NCI-H2029 (cell line): ENCODE measurements at regions not wholly inside any gene's neighbourhood (a gene's known extent, or its start where the extent isn't known, plus 50 kb on each side); places are given as distances from the start of the nearest gene placed in this dataset.
A peak's percentile ranks its signal among the peaks of the same experiment; 100 is the strongest.

ENCODE experiments used
- DNase-seq: peaks from one replicate; lab custom pipeline; 2025; lab: John Stamatoyannopoulos, UW

DNA sequence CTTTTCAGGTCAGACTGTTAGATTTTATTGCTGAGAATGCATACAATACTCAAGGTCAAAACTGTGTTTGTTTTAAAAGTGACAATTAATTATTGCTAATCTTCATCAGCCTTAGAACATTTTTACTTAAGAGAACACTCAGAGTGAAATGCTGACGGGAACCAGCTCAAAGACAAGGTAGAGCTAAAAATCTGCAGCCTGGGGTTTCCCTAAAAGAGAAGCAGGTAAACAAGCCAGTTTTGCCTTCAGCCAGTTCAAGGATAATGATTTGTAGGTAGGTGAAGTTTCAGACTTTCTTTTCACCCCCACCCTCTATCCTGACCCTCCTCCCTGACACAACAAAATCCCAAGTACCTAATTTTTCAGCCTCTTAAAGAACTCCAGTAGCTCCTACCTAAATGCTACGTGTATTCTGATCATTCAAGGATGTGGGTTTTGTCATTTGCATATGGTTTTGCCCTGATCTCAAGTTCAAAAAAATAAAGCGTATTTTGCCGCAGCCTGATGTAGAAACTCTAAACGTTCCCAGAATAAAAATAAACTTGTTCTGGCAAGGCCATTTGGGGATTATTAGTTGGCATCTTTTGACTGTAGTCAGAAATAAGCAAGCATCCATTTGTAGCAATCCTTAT is 407.2 kb downstream of the EFNA5 start:
- no peak for DNase-seq

DNA sequence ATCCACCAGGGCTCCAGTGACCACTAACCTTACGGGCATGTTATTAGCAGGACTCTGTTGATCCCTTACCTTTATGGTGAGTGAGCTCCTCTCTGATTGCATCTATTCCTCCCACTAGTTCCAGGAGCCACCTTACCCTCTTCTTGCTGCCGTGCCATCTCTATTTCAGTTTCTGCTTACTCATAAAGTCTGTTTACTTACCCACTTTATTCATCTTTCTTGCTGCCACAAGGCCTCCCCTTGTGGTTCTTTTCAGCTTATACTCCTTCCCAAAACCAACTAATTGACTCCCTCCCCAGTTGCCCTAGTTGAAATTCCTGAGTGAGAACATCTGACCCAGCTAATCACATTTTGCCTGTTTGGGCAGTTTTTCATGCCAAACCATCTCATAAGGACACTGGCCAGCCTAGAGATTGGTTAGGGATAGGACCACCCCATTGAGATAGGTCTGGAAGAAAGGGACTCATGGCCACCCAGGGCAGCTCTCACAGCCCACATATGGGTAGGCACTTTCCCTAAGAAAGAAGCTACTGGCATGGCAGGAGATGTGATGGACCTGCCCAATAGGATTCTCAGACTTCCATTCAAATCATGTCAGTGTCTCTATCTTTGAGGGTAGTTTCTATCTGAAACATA is 412.7 kb downstream of the EFNA5 start:
- no peak for DNase-seq

DNA sequence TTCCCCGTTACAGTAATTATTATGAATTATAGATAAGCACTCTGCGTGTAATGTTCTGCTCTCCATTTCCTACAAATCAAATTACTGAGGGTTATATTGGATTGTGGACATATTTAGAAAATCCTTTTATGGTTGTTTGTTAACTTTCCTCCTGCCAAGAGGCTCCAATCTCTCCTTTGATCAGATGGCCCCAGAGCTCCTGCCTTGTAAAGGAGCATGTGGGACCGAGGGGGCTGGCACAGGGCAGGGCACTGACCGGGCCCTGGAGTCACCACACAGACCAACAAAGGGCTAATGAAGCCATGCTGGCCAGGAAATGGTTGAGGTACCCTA is 415.9 kb downstream of the EFNA5 start:
- DNase-seq = no peak

DNA sequence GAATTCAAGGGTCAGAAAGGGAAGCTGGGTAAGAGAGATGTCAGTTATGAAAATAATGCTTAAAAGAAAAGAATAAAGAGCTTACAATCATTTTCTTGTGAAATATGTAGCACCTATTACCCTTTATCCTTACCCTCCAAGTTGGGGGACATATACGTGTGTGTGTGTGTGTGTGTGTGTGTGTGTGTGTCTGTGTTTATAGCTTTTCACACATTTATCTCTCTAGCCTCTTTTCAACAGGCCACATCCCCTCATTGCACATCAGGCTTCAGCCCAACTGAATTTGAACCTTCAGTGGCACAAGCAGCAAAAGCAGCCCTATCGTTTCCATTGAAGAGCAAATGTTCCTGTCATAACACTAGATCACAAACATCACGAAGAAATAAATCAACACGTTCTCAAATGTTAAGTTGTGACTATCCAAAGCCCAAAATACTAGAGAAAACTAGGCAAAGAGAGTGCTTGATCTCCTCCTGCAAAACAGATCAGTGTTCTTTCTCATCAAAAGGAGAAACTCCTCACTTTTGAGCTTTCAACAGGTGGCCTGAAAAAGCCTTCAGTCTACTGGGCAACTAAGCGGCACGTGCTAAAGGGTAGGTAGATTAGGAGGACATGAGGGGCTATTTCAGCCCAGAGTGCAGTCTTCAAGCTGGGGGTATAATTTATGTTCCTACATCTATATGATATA is 416.4 kb downstream of the EFNA5 start:
- DNase-seq = no peak

DNA sequence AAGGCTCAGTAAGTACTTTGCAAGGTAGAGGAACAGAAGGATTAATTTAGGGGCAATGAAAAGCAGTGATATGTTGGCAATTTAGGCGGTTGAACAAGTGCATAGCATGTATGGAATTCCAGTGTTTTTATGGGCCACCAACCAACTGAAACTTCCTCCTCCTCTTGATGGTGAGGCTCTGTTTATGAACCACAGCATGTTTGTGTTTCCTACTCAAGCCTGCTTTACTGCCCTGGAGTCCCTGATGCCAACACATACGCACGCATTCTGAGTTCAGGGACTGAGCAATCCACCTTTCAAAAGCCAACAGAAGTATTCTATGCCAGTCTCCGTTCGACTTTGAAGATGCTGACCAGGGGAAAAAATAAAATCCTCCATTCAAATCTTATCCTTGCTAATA is 417.5 kb downstream of the EFNA5 start:
- DNase-seq = peak; percentile 24

DNA sequence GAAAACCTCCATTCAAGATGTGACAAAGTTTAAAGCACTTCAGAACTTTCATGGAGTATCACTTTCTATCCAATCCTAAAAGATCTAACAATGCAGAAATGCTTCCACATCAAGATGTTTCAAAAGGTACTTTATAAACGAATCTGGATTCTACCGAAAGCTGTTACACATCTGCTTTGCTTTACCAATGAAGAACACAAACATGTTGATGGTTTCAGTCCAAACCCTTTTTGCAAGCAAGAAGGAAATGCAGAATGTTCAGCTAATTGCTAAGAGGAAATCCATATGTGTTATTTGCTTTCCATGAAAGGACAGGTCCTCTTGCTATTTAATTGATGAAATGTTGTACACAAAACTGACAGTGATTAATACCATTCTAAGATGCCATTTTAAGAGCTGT is 419.6 kb downstream of the EFNA5 start:
- DNase-seq = no peak

DNA sequence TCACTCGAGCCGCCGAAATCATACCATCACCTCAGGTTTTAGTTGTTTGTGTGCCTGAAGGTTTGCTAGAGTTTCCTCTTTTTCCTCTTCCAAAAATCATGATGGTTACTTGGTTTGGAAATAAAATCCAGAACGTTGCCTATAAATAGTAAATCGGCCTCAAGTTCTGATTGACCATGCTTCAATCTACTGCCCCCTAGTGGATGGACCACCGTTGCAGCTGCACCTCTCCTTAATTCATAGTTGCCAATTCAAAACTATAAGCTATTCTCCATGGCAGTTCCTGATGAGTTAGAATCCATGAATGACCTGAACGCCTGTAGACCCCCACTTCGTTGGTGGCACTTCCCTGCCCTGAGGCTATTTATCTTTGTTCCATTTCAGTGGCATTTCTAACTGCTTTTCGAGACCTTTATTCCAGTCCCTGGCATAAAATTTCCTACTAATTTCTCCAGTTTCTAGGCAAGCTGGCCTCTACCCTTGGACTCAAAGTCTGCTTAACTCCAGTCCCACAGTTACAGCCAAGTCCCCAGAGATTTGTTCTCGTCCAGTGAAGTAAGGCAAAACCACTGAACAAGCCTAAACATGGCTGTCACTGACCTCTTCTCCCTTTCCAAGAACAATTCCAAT is 422.6 kb downstream of the EFNA5 start:
- DNase-seq = peak; percentile 35

DNA sequence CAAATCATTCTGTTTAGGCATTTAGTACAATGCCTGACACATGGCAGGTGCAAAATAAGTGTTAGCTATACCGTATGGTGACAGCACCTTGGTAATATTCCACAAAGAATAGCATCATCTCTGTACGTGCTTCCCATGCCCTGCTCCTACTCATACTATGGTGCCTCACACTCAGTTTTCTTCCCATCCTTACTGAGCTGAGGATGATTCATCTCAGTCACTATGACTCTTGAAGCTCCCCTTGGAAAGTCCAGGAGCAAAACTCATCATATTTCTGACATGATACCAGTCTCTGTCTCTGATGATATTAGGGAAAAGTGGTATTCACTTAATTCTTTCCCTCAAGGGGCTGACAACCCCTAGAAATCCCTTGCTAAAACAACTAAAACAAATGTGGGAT is 423.3 kb downstream of the EFNA5 start:
- DNase-seq = no peak

DNA sequence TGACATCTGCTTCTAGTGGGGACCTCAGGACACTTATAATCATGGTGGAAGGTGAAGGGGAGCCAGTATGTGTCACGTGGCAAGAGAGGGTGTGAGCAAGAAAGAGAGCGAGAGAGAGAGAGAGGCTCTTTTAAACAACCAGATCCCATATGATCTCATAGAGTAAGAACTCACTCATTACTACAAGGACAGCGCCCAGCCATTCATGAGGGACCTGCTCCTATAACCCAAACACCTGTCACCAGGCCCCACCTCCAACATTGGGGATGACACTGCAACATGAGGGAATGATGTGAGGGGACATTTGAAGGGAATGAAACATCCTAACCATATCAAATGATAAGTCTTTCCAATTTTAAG is 427.5 kb downstream of the EFNA5 start:
- no peak for DNase-seq

DNA sequence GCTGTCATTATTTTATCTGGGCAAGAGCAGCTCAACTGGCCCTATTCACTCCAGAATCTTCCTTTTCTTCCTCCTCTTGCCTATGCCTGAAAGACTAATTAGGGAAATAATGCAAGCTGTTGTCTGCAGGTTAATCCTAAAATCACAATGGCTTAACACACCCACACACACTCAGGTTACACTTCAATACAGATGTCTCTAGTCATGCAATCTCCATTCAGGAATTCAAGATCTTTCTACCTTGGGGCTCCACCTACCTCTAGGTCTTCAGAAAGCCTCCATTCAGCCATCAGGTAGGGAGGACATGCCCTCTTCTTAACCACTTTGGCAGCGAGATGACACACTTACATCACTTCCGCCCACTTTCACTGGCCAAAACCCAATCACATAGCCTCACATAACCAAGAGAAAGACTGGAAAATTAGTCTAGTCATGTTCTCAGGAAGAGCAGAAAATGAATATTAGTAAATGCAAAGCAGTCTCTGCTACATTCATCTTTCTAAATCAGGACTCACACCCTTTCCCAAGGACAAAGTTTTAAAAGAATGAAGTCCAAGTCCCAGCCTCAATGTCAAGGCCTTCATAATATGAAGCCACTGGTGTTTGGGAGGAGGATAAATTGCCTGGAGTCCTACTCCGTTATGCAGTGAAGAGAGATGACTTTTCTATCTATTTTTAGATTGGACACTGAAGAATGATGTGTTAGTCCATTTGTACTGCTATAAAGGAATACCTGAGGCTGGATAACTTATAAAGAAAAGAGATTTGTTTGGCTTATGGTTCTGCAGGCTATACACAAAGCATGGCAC is 428.1 kb downstream of the EFNA5 start:
- no peak for DNase-seq

DNA sequence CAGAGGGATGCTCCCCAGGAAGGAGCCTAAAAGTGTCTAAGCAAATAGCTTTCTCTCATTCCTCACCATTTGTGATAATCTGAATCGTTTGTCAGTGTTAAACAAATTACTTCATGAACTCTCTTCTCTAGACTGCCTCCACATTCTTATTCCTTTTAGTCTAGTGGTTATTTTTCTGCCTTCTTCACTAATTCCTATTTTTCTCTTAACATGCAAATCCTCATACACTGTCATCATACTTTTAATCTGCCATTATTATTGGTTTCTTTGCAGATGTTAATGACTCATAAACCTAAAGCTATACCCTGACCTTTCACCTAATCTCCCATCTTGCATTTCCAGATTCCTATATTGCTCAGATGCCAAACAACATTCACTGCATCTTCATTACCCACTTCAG is 428.9 kb downstream of the EFNA5 start:
- DNase-seq = no peak

DNA sequence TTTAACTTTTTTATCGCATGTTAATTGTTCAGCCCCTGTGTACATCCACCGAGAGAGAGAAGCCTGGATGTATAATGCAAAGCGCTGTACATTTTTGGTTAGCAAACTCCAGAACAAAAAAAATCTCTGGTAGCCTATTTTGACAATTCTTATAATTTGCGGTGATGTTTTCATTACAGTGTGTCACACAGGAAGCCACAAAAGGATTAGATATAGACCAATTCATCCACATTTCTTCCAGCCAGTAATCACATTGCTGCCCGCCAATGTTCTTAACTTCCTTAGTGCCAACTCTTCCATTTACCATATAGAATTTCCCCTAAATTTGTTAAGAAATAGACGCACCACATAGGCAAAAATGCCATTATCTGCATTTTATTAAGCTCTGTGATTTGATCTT is 435.6 kb downstream of the EFNA5 start:
- no peak for DNase-seq

DNA sequence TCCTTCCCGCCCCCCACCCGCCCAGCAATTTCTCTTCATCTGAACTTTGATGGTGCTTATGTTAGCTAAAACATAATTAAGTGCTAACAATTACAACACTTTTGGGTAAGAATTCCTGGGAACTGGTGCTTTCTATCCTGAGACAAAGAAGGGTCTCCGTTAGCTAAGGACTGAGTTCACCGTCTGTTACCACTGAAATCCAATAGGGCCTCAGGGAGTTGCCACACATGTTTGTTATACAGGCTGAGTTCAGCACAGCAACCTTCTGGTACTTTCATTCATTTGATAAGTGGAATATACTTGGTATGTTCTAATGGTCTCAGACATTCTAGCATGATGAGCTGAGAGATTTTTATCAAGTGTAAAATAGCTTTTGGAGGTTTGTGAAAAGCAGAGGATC is 437.9 kb downstream of the EFNA5 start:
- DNase-seq = no peak

DNA sequence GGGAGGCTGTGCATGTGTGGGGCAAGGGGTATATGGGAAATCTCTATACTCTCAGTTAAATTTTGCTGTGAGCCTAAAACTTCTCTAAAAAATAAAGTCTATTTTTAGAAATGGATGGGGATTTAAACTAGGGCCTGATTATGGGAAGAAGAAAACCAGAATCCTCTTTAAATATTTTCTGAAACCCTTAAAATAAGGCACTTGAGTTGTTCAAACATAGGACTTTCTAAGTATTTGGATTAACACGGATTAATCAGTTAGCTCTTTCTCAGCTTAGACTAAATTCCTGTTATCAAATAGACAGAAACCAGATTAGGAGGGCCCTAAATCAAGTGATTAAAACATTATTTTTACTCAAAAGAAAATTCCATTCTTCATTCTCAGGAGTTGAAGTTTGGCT is 438.4 kb downstream of the EFNA5 start:
- no peak for DNase-seq

DNA sequence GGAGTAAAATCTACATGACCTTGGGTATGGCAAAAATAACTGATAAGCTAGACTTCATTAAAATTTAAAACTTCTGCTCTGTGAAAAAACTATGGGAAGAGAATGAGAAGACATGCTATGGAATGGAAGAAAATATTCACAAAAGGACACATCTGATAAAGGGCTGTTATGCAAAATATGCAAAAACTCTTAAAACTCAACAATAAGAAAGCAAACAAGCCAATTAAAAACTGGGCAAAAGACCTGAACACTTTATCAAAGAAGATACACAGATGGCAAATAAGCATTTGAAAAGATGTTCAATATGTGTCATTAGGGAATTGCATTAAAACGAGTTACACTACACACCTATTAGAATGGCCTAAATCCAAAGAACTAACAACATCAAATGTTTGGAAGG is 439.5 kb downstream of the EFNA5 start:
- no peak for DNase-seq

DNA sequence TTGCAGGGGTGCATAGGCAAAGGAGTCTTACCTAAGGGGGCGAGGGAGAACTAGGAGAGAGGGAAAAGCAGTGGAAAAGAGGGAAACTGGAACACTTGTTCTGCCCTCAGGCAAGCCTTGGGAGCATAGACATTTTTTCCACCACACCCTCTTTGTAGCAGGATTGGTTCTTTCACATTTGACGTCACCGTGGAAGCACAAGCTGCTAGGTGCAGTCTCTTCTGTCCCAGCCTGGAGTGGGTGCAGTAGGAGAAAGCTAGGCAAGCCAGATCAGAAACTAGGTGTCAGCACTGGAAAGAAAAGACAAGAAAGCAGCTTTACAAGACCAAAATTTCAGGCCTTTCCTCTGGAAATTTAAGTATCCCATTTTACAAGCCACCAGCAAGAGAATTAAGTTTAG is 440.4 kb downstream of the EFNA5 start:
- no peak for DNase-seq

DNA sequence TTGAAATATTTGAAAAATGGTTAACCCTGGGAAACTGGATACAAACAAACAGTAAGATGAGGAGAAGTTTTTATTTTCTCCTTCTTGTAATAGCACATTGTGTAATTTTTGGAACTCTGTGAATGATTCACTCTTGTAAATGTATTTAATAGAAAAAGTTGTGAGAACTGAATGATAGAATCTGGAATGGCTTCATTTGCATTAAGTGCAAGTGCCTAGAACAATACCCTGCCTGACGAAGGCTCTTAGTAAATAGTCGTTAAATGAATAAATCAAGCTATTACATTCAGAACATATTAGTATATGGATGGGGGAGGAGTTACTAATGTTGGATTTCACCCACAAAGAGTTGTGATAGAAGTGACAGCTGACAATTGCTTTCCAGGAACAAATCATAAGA is 442.5 kb downstream of the EFNA5 start:
- no peak for DNase-seq

DNA sequence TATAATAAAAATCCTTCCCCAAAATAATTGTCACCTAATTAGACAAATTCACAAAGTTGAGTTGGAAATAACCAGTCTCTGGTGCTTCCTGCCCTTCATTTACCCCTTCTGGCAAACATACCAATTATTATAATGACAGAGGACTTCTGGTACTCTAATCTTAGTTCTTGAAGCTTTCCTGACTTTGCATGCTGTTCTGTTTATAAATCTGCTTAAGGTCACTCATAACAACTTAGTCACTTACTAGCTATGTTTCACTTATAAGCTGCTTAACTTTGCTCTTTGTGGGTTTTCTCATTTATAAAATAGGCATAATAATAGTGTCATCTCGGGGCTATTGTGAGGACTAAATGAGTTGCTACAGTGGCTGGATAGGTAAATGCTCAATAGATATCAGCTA is 446.5 kb downstream of the EFNA5 start:
- DNase-seq = no peak

DNA sequence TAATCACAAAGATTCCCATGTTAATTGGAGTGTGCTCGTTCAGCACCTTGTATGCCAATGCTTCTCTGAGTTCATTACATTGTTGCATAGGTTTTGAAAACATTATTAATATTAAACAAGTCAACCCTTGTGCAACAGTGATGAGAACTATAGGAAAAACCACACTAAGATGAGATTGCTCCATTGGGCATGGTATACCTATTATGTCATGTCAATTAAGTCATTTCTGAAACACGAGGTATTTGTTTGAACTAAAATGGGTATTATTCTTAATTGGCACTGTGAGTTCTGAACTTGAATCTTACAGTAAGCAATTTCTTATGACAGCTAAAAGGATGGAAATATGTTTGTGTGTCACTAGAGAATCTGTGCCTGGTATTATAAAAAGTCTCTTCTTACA is 447.7 kb downstream of the EFNA5 start:
- DNase-seq = no peak

DNA sequence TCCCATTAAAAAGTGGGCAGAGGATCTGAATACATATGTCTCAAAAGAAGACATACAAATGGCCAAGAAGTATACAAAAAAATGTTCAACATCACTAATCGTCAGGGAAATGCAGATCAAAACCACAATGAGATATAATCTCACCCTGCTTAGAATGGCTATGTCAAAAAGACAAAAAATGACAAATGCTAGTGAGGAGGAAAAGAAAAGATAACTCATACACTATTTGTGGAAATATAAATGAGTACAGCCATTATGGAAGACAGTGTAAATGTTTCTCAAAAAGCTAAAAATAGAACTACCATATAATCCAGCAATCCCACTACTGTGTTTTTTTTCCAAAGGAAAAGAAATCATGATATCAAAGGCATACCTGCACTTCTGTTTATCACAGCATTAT is 450.7 kb downstream of the EFNA5 start:
- no peak for DNase-seq

DNA sequence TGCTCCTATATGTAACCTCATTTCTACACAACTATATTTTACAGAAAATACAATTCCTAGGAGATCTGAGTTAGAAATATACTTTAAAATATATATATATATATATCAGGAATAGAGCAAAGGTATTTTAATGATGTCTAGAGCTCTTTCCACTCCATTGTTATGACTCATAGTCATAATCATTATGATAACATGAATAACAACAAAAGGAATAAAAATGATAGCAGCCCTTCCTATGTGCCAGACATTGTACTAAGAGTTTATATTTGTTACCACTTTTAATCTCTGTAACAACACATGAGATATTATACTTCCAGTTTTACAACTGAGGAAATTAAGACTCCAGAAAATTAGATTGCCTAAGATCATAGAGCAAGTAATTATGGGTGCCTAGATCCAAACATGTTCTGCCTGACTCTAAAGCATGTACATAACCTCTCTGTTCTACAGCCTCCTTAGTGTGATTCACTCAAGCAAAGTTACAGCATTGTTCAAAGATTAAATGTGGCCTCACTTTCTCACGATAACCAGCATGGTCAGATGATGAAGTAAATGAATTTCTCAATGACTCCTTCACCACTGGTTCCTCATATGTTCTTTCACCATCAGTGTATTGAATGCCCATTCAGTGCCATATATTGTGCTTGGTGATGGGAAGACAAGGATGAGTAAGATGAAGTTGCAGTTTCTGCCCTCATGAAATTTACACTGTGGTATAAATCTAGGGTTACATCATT is 452.1 kb downstream of the EFNA5 start:
- DNase-seq = no peak

DNA sequence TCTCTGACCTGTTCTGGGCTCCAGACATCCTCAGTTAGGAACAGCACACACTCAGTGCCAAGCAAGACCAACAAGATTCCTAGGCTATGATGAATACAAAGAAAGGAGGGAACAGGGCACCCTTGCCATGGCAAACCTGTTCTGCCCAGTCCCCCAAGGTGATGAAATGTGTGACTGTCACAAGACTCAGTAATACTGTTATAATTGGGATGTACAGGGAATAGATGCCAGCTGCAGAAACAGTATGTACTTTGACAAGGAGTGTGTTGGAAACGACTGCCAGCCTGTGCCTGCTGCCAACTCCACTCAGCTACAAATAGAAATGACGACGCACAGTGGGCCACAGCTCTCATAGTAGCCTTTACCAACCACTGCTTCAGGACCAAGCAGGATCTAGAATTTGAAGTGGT is 453.0 kb downstream of the EFNA5 start:
- DNase-seq = peak; percentile 89
